Neural progenitor cell (in vitro differentiated cells): ENCODE measurements at regions not wholly inside any gene's neighbourhood (a gene's known extent, or its start where the extent isn't known, plus 50 kb on each side); places are given as distances from the start of the nearest gene placed in this dataset.

Experiments used
- EZH2phosphoT487 ChIP-seq: fragments of 200-600 bp; sonication (generic); IDR thresholded peaks from 2 replicates; pipeline ENCODE4 v1.6.1; 2017; ENCODE audit warnings: antibody characterized with exemption
- TF ChIP-seq, protein P1 (sequence below): fragments of 200-600 bp; sonication (generic); IDR thresholded peaks from 2 replicates; pipeline ENCODE4 v1.5.1; 2017; ENCODE audit warnings: antibody characterized with exemption, mild to moderate bottlenecking

- TF ChIP-seq, protein P1, sequence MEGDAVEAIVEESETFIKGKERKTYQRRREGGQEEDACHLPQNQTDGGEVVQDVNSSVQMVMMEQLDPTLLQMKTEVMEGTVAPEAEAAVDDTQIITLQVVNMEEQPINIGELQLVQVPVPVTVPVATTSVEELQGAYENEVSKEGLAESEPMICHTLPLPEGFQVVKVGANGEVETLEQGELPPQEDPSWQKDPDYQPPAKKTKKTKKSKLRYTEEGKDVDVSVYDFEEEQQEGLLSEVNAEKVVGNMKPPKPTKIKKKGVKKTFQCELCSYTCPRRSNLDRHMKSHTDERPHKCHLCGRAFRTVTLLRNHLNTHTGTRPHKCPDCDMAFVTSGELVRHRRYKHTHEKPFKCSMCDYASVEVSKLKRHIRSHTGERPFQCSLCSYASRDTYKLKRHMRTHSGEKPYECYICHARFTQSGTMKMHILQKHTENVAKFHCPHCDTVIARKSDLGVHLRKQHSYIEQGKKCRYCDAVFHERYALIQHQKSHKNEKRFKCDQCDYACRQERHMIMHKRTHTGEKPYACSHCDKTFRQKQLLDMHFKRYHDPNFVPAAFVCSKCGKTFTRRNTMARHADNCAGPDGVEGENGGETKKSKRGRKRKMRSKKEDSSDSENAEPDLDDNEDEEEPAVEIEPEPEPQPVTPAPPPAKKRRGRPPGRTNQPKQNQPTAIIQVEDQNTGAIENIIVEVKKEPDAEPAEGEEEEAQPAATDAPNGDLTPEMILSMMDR, result no peak
- no peak for TF ChIP-seq EZH2phosphoT487
These were observed 130.4 kb upstream of the CLINT1 start for GRCh38 chr5:157989296-157989695.
